ENCODE measurements at regions not wholly inside any gene's neighbourhood (a gene's known extent, or its start where the extent isn't known, plus 50 kb on each side); places are given as distances from the start of the nearest gene placed in this dataset.

DNA sequence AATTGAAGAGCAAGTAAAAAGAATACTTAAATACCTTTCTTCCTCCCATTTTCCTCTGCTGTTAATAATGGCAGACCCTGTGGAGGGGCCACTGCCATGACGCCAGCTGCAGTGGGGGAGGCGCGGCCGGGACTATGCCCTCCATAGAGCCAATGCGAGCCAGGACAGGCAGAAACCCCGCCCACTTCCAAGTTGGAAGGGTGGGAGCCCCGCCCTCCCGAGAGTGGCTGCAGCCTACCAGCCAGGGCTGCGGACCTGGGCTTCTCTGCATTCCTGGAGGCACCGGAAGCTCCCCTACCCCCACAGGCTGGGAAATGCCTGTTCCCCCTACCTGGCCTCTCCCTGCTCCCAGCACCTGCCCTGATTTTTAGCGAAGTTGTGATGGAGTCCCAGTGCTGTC, 439.4 kb upstream of the CDH19 start:
- H3K9me3 ChIP-seq: no peaks in the 10 kb centered on the region
- ATAC-seq (ENCODE audit: low FRiP score in 2 of 2): no peak
- no peaks in the 10 kb centered on the region for H3K36me3 ChIP-seq
- TF ChIP-seq POLR2A (IDR thresholded peaks at IDR 0.05) (no peak), POLR2AphosphoS5 (IDR thresholded peaks at IDR 0.05) (no peak), EP300 (IDR thresholded peaks at IDR 0.05) (no peak)
- TF ChIP-seq, protein P1, sequence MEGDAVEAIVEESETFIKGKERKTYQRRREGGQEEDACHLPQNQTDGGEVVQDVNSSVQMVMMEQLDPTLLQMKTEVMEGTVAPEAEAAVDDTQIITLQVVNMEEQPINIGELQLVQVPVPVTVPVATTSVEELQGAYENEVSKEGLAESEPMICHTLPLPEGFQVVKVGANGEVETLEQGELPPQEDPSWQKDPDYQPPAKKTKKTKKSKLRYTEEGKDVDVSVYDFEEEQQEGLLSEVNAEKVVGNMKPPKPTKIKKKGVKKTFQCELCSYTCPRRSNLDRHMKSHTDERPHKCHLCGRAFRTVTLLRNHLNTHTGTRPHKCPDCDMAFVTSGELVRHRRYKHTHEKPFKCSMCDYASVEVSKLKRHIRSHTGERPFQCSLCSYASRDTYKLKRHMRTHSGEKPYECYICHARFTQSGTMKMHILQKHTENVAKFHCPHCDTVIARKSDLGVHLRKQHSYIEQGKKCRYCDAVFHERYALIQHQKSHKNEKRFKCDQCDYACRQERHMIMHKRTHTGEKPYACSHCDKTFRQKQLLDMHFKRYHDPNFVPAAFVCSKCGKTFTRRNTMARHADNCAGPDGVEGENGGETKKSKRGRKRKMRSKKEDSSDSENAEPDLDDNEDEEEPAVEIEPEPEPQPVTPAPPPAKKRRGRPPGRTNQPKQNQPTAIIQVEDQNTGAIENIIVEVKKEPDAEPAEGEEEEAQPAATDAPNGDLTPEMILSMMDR (IDR thresholded peaks at IDR 0.05): no peak
- no peak overlapping the region for H3K27ac ChIP-seq
- no peak overlapping the region for H3K4me3 ChIP-seq
- H3K27me3 ChIP-seq: no peaks in the 10 kb centered on the region
- H3K4me1 ChIP-seq: no peaks in the 10 kb centered on the region
- DNase-seq: peak in 1 of 2 donors; percentile 43
- WGBS, 2 donors: 95 to 96% methylated on average over 5 to 11 of the region's 11 CpGs

DNA sequence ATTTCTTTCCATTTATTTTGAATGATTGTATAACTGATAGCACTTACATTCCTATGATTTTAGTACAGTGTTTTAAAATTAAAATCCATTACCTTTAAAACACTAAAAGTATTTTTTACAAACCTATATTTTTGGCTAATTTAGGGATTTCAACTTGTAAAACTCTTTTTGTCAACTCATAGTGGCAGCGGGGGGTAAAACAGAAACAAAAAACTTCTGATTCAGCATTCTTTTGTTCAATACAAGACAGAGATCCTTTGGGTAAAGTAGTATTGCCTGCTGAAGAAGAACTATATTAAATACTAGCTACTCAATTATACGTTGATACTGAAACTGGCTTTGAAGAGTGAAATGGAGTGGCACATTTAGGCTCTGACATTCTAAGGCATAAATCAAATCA, 437.4 kb upstream of the CDH19 start:
- WGBS, 2 donors: 69 to 71% methylated on average over 2 of the region's 2 CpGs
- ATAC-seq (ENCODE audit: low FRiP score in 2 of 2) (no peak), DNase-seq (no peak)
- Histone ChIP-seq H3K9me3 (no peaks in the 10 kb centered on the region), H3K27me3 (no peaks in the 10 kb centered on the region), H3K4me1 (no peaks in the 10 kb centered on the region), H3K27ac (no peak overlapping the region), H3K4me3 (no peak overlapping the region), H3K36me3 (no peaks in the 10 kb centered on the region)
- TF ChIP-seq POLR2AphosphoS5 (IDR thresholded peaks at IDR 0.05): no peak
- no peak for TF ChIP-seq EP300 (IDR thresholded peaks at IDR 0.05)
- TF ChIP-seq, protein P1 (IDR thresholded peaks at IDR 0.05): no peak
- no peak for TF ChIP-seq POLR2A (IDR thresholded peaks at IDR 0.05)

DNA sequence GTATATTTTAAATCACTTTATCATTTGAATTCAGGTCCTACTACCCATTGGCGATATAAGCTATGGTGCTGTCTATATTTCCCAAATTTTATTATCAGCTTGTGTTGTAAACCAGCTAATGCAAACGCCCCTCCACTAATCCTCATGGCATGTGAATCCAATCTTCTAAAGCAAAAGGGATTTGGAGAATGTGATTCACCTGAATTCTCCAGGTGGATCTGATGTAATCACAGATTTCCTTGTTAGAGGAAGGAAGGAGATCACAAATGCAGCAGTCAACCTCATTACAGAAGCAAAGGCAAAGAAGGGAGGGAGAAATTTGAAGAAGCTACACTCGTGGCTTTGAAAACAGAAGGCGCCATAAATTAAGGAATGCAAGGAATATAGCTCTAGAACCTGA, 431.1 kb upstream of the CDH19 start:
- WGBS, 2 donors: 62 to 69% methylated on average over 4 of the region's 4 CpGs
- Histone ChIP-seq H3K4me3 (no peak overlapping the region), H3K4me1 (no peaks in the 10 kb centered on the region), H3K36me3 (no peaks in the 10 kb centered on the region), H3K9me3 (no peaks in the 10 kb centered on the region), H3K27ac (no peak overlapping the region), H3K27me3 (no peaks in the 10 kb centered on the region)
- TF ChIP-seq, protein P1 (IDR thresholded peaks at IDR 0.05): no peak
- TF ChIP-seq EP300 (IDR thresholded peaks at IDR 0.05) (no peak), POLR2A (IDR thresholded peaks at IDR 0.05) (no peak), POLR2AphosphoS5 (IDR thresholded peaks at IDR 0.05) (no peak)
- no peak for DNase-seq
- no peak for ATAC-seq (ENCODE audit: low FRiP score in 2 of 2)

DNA sequence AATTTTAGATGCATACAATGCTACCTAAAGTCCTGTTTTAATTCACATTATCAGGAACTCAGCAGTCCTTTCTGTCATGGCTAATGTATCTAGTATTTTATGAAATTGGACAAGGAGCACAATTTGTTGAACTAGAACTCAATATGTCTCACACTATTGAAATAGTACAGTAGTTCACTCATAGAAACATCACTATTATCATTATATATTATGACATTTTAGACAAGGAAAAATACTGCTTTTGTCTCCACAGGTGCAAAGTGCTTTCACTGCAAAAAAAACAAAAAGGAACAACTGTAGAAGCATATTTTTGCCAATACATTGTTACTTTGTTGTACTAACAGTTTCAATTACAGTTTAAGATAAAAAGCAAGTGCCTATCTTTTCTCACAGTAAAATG, 419.2 kb upstream of the CDH19 start:
- H3K9me3 ChIP-seq: no peaks in the 10 kb centered on the region
- no peak for DNase-seq
- H3K27ac ChIP-seq: no peak overlapping the region
- no peaks in the 10 kb centered on the region for H3K4me1 ChIP-seq
- no peaks in the 10 kb centered on the region for H3K27me3 ChIP-seq
- no peak overlapping the region for H3K4me3 ChIP-seq
- no peaks in the 10 kb centered on the region for H3K36me3 ChIP-seq
- TF ChIP-seq POLR2A (IDR thresholded peaks at IDR 0.05): no peak
- no peak for TF ChIP-seq EP300 (IDR thresholded peaks at IDR 0.05)
- no peak for TF ChIP-seq POLR2AphosphoS5 (IDR thresholded peaks at IDR 0.05)
- ATAC-seq (ENCODE audit: low FRiP score in 2 of 2): no peak

DNA sequence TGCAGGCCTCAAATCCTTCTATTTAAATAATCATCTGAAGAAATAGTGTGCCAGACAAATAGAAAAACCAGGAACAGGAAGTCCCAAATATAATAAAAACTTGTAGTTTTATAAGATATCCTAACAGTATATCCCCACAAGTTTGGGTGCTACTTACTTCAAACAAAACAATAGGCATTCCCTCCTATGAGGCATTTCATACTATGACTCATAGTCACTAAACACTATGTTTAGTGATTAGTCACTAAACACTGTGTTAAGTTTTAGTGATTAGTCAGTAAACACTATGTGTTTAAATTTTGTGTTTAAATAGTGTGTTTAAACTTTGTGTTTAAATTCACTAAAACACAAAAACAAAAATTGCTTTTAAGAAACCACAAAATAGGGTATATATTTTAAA, 407.0 kb upstream of the CDH19 start:
- Histone ChIP-seq H3K4me1 (no peaks in the 10 kb centered on the region), H3K9me3 (no peaks in the 10 kb centered on the region), H3K36me3 (no peaks in the 10 kb centered on the region), H3K27me3 (no peaks in the 10 kb centered on the region), H3K27ac (no peak overlapping the region), H3K4me3 (no peak overlapping the region)
- no peak for DNase-seq
- ATAC-seq (ENCODE audit: low FRiP score in 2 of 2): no peak
- no peak for TF ChIP-seq EP300 (IDR thresholded peaks at IDR 0.05)
- TF ChIP-seq, protein P1 (IDR thresholded peaks at IDR 0.05): no peak
